Peyer's patch (tissue), 4 donors: ENCODE measurements at regions not wholly inside any gene's neighbourhood (a gene's known extent, or its start where the extent isn't known, plus 50 kb on each side); places are given as distances from the start of the nearest gene placed in this dataset.

Experiments used
- CTCF ChIP-seq, 6 experiments: fragments of 450-650 bp in 4 of 6; fragments of 200-600 bp in 2 of 6; sonication (generic) in 1 of 6; IDR thresholded peaks; one replicate each; pipeline ENCODE4 v1.5.1; 2017 to 2019; ENCODE audit warnings: antibody characterized with exemption in 6 of 6, mild to moderate bottlenecking in 3 of 6, moderate library complexity in 1 of 6
- POLR2A ChIP-seq, 2 donors: fragments of 450-650 bp; IDR thresholded peaks; one replicate each; pipeline ENCODE4 v1.5.1; 2017; ENCODE audit warnings: antibody characterized with exemption in 2 of 2, mild to moderate bottlenecking in 2 of 2, moderate library complexity in 2 of 2

GRCh38 chr7:9698375-9698774 lies 1265.0 kb downstream of the NXPH1 start:
- TF ChIP-seq POLR2A (IDR thresholded peaks at IDR 0.05) (no peak), CTCF (IDR thresholded peaks at IDR 0.05) (no peak)
